Neural progenitor cell (in vitro differentiated cells): ENCODE measurements at regions not wholly inside any gene's neighbourhood (a gene's known extent, or its start where the extent isn't known, plus 50 kb on each side); places are given as distances from the start of the nearest gene placed in this dataset.

ENCODE experiments used
- DNase-seq: peaks from one replicate; pipeline ENCODE4 v3.0.0-alpha.2; 2016; ENCODE audit warnings: low spot score
- H2AFZ ChIP-seq: fragments of 200-600 bp; sonication (generic); replicated peaks from 2 replicates; pipeline ENCODE4 v1.6.1; 2016; ENCODE audit warnings: antibody characterized with exemption
- H3F3A ChIP-seq: fragments of 200-600 bp; sonication (generic); 2 replicates; pipeline ENCODE4 v1.6.1; 2016; ENCODE audit warnings: antibody characterized with exemption, low read depth
- H3K27ac ChIP-seq: fragments of 200-600 bp; sonication (generic); 2 replicates; pipeline ENCODE4 v1.5.1; 2016; ENCODE audit warnings: mild to moderate bottlenecking
- H3K27me3 ChIP-seq: fragments of 200-600 bp; sonication (generic); 2 replicates; pipeline ENCODE4 v1.6.1; 2016; ENCODE audit warnings: mild to moderate bottlenecking, moderate library complexity
- H3K36me3 ChIP-seq: fragments of 200-600 bp; sonication (generic); 2 replicates; pipeline ENCODE4 v1.5.1; 2016
- H3K4me1 ChIP-seq: fragments of 200-600 bp; sonication (generic); 2 replicates; pipeline ENCODE4 v1.6.1; 2016; ENCODE audit warnings: mixed run types
- H3K4me2 ChIP-seq: fragments of 200-600 bp; sonication (generic); 2 replicates; pipeline ENCODE4 v1.6.1; 2016
- H3K4me3 ChIP-seq: fragments of 200-600 bp; sonication (generic); 2 replicates; pipeline ENCODE4 v1.5.1; 2016
- H3K79me2 ChIP-seq: fragments of 200-600 bp; sonication (generic); 2 replicates; pipeline ENCODE4 v1.6.1; 2016; ENCODE audit warnings: low read depth
- H3K9ac ChIP-seq: fragments of 200-600 bp; sonication (generic); 2 replicates; pipeline ENCODE4 v1.6.1; 2016
- H3K9me3 ChIP-seq: fragments of 200-600 bp; sonication (generic); 2 replicates; pipeline ENCODE4 v1.5.1; 2016; ENCODE audit warnings: low read depth
- H4K20me1 ChIP-seq: fragments of 200-600 bp; sonication (generic); 2 replicates; pipeline ENCODE4 v1.6.1; 2016; ENCODE audit warnings: low read depth
- H3K27ac Mint-ChIP-seq: 3 replicates; pipeline ENCODE4 v1.8.0; 2021; ENCODE audit warnings: mixed read lengths
- H3K27me3 Mint-ChIP-seq: 2 replicates; pipeline ENCODE4 v1.8.0; 2022; ENCODE audit warnings: low read depth, mild to moderate bottlenecking, inconsistent platforms, moderate library complexity, mixed read lengths; ENCODE audit not compliant: insufficient read depth
- H3K36me3 Mint-ChIP-seq: 3 replicates; pipeline ENCODE4 v1.8.0; 2021; ENCODE audit warnings: mixed read lengths
- H3K4me1 Mint-ChIP-seq: 3 replicates; pipeline ENCODE4 v1.8.0; 2021; ENCODE audit warnings: mixed read lengths
- H3K4me3 Mint-ChIP-seq: 3 replicates; pipeline ENCODE4 v1.8.0; 2021; ENCODE audit warnings: mild to moderate bottlenecking, moderate library complexity, mixed read lengths
- H3K9me3 Mint-ChIP-seq: 3 replicates; pipeline ENCODE4 v1.8.0; 2020; ENCODE audit warnings: mixed read lengths
- CTCF ChIP-seq: fragments of 200-600 bp; sonication (generic); IDR thresholded peaks from 2 replicates; pipeline ENCODE4 v1.5.1; 2017; ENCODE audit warnings: antibody characterized with exemption, mild to moderate bottlenecking
- EZH2 ChIP-seq: fragments of 200-600 bp; sonication (generic); IDR thresholded peaks from 2 replicates; pipeline ENCODE4 v1.6.1; 2017; ENCODE audit warnings: antibody characterized with exemption, mild to moderate bottlenecking, moderate library complexity
- EZH2phosphoT487 ChIP-seq: fragments of 200-600 bp; sonication (generic); IDR thresholded peaks from 2 replicates; pipeline ENCODE4 v1.6.1; 2017; ENCODE audit warnings: antibody characterized with exemption

- peaks cover 2% of the 10 kb centered on the region for H3K27me3 Mint-ChIP-seq
- Histone ChIP-seq H3K4me1 (peaks cover 21% of the 10 kb centered on the region), H3K4me2 (no peak overlapping the region), H4K20me1 (no peaks in the 10 kb centered on the region), H3K36me3 (no peaks in the 10 kb centered on the region), H3K27me3 (no peaks in the 10 kb centered on the region), H3K27ac (no peak overlapping the region), H3F3A (no peaks in the 10 kb centered on the region), H3K9me3 (no peaks in the 10 kb centered on the region), H3K4me3 (no peak overlapping the region), H3K79me2 (no peaks in the 10 kb centered on the region), H3K9ac (no peak overlapping the region), H2AFZ (no peak overlapping the region)
- DNase-seq: no peak
- TF ChIP-seq CTCF (no peak), EZH2phosphoT487 (no peak), EZH2 (no peak)
- H3K4me3 Mint-ChIP-seq: no peak overlapping the region
- H3K9me3 Mint-ChIP-seq: no peaks in the 10 kb centered on the region
- H3K36me3 Mint-ChIP-seq: no peaks in the 10 kb centered on the region
- H3K27ac Mint-ChIP-seq: no peak overlapping the region
- H3K4me1 Mint-ChIP-seq: peaks cover 21% of the 10 kb centered on the region
Measured at GRCh38 chr2:236698016-236698627, 128.5 kb downstream of the ACKR3 start.

- H3K27ac Mint-ChIP-seq: peak overlapping the region; percentile 68
- no peaks in the 10 kb centered on the region for H3K36me3 ChIP-seq
- H2AFZ ChIP-seq: no peak overlapping the region
- no peak overlapping the region for H3K4me3 ChIP-seq
- H3K4me2 ChIP-seq: no peak overlapping the region
- peaks cover 8% of the 10 kb centered on the region for H3K4me1 Mint-ChIP-seq
- H3K79me2 ChIP-seq: no peaks in the 10 kb centered on the region
- no peaks in the 10 kb centered on the region for H3F3A ChIP-seq
- H3K9ac ChIP-seq: no peak overlapping the region
- H3K4me3 Mint-ChIP-seq: no peak overlapping the region
- no peaks in the 10 kb centered on the region for H3K9me3 Mint-ChIP-seq
- H3K27ac ChIP-seq: no peak overlapping the region
- no peaks in the 10 kb centered on the region for H3K9me3 ChIP-seq
- no peak for DNase-seq
- TF ChIP-seq CTCF (no peak), EZH2 (no peak), EZH2phosphoT487 (no peak)
- H4K20me1 ChIP-seq: no peaks in the 10 kb centered on the region
- H3K27me3 Mint-ChIP-seq: peaks cover 6% of the 10 kb centered on the region
- peaks cover 2% of the 10 kb centered on the region for H3K4me1 ChIP-seq
- H3K36me3 Mint-ChIP-seq: no peaks in the 10 kb centered on the region
- H3K27me3 ChIP-seq: no peaks in the 10 kb centered on the region
Measured at GRCh38 chr2:236700703-236701102, 131.1 kb downstream of the ACKR3 start.

- Histone ChIP-seq H3K9me3 (no peaks in the 10 kb centered on the region), H3F3A (peaks cover 4% of the 10 kb centered on the region), H3K27me3 (no peaks in the 10 kb centered on the region), H4K20me1 (no peaks in the 10 kb centered on the region), H2AFZ (no peak overlapping the region), H3K9ac (no peak overlapping the region), H3K27ac (no peak overlapping the region), H3K36me3 (no peaks in the 10 kb centered on the region), H3K4me2 (no peak overlapping the region), H3K4me3 (no peak overlapping the region), H3K79me2 (no peaks in the 10 kb centered on the region), H3K4me1 (no peaks in the 10 kb centered on the region)
- H3K4me1 Mint-ChIP-seq: peaks cover 12% of the 10 kb centered on the region
- no peak overlapping the region for H3K4me3 Mint-ChIP-seq
- peak overlapping the region; percentile 4 for H3K27ac Mint-ChIP-seq
- no peaks in the 10 kb centered on the region for H3K9me3 Mint-ChIP-seq
- no peak for DNase-seq
- no peaks in the 10 kb centered on the region for H3K36me3 Mint-ChIP-seq
- peaks cover 14% of the 10 kb centered on the region for H3K27me3 Mint-ChIP-seq
- TF ChIP-seq EZH2 (no peak), EZH2phosphoT487 (no peak), CTCF (no peak)
Measured at GRCh38 chr2:236702657-236703372, 133.2 kb downstream of the ACKR3 start.
